Astrocyte (in vitro differentiated cells and primary cell): ENCODE measurements at regions not wholly inside any gene's neighbourhood (a gene's known extent, or its start where the extent isn't known, plus 50 kb on each side); places are given as distances from the start of the nearest gene placed in this dataset.

Experiments used
- DNase-seq: peaks from one replicate; pipeline ENCODE4 v3.0.0-alpha.2; 2010; ENCODE audit warnings: low read depth
- FAIRE-seq: peaks from 2 replicates; lab custom pipeline; 2011; peaks lifted over from hg19 to GRCh38; lab: Jason Lieb, UNC
- H2AFZ ChIP-seq: 2 replicates; pipeline ENCODE4 v1.6.0; 2012; ENCODE audit warnings: low read depth, low read length, inconsistent platforms
- H3K27ac ChIP-seq: 2 replicates; pipeline ENCODE4 v1.5.1; 2011; ENCODE audit warnings: low read depth, low read length, inconsistent platforms
- H3K27me3 ChIP-seq: 2 replicates; pipeline ENCODE4 v1.6.0; 2011; ENCODE audit warnings: low read length, inconsistent platforms; ENCODE audit not compliant: insufficient read depth
- H3K36me3 ChIP-seq: 2 replicates; pipeline ENCODE4 v1.5.1; 2011; ENCODE audit warnings: low read length, inconsistent platforms; ENCODE audit not compliant: insufficient read depth
- H3K4me1 ChIP-seq: 2 replicates; pipeline ENCODE4 v1.5.1; 2011; ENCODE audit warnings: low read length, inconsistent platforms; ENCODE audit not compliant: insufficient read depth
- H3K4me2 ChIP-seq: 2 replicates; pipeline ENCODE4 v1.6.0; 2012; ENCODE audit warnings: low read length, inconsistent platforms
- H3K4me3 ChIP-seq: 2 replicates; pipeline ENCODE4 v1.5.1; 2011; ENCODE audit warnings: low read depth, mild to moderate bottlenecking, low read length, inconsistent platforms; ENCODE audit not compliant: insufficient read depth
- H3K79me2 ChIP-seq: 2 replicates; pipeline ENCODE4 v1.6.0; 2012; ENCODE audit warnings: mild to moderate bottlenecking, low read length, inconsistent platforms; ENCODE audit not compliant: insufficient read depth
- H3K9ac ChIP-seq: 2 replicates; pipeline ENCODE4 v1.6.0; 2012; ENCODE audit warnings: mild to moderate bottlenecking, low read length, inconsistent platforms
- H3K9me3 ChIP-seq: 2 replicates; pipeline ENCODE4 v1.5.1; 2012; ENCODE audit warnings: low read depth, mild to moderate bottlenecking, low read length, inconsistent platforms; ENCODE audit not compliant: insufficient read depth
- H4K20me1 ChIP-seq: 2 replicates; pipeline ENCODE4 v1.6.0; 2012; ENCODE audit warnings: low read length, inconsistent platforms; ENCODE audit not compliant: insufficient read depth
- H3K27ac Mint-ChIP-seq: one replicate; pipeline ENCODE4 v1.8.0; 2021; ENCODE audit warnings: mild to moderate bottlenecking, mixed read lengths; ENCODE audit not compliant: unreplicated experiment
- H3K27me3 Mint-ChIP-seq: one replicate; pipeline ENCODE4 v1.8.0; 2021; ENCODE audit warnings: low read depth, mixed read lengths; ENCODE audit not compliant: unreplicated experiment
- H3K36me3 Mint-ChIP-seq: one replicate; pipeline ENCODE4 v1.8.0; 2021; ENCODE audit warnings: low read depth, mixed read lengths; ENCODE audit not compliant: unreplicated experiment
- H3K4me1 Mint-ChIP-seq: one replicate; pipeline ENCODE4 v1.8.0; 2021; ENCODE audit warnings: low read depth, mixed read lengths; ENCODE audit not compliant: unreplicated experiment
- H3K4me3 Mint-ChIP-seq: one replicate; pipeline ENCODE4 v1.8.0; 2021; ENCODE audit warnings: mild to moderate bottlenecking, moderate library complexity, mixed read lengths; ENCODE audit not compliant: unreplicated experiment
- H3K9me3 Mint-ChIP-seq: one replicate; pipeline ENCODE4 v1.8.0; 2021; ENCODE audit warnings: mild to moderate bottlenecking, mixed read lengths; ENCODE audit not compliant: unreplicated experiment
- CTCF ChIP-seq: IDR thresholded peaks from 2 replicates; pipeline ENCODE4 v1.5.1; 2011; ENCODE audit warnings: low read depth, mild to moderate bottlenecking, inconsistent platforms, low read length, moderate library complexity; ENCODE audit not compliant: insufficient read depth
- EZH2 ChIP-seq: IDR thresholded peaks from 2 replicates; pipeline ENCODE4 v1.6.1; 2012; ENCODE audit warnings: mild to moderate bottlenecking, low read length, inconsistent platforms; ENCODE audit not compliant: insufficient read depth

GRCh38 chr2:163456953-163457743 is 278.7 kb downstream of the FIGN start:
- H3K36me3 Mint-ChIP-seq = no peaks in the 10 kb centered on the region
- Histone ChIP-seq H3K79me2 (no peaks in the 10 kb centered on the region), H4K20me1 (no peaks in the 10 kb centered on the region), H3K9me3 (no peaks in the 10 kb centered on the region), H3K36me3 (no peaks in the 10 kb centered on the region), H3K9ac (no peak overlapping the region), H3K4me3 (no peak overlapping the region), H3K4me2 (no peak overlapping the region), H3K4me1 (no peaks in the 10 kb centered on the region), H3K27me3 (no peaks in the 10 kb centered on the region), H2AFZ (no peak overlapping the region), H3K27ac (no peak overlapping the region)
- no peaks in the 10 kb centered on the region for H3K9me3 Mint-ChIP-seq
- no peaks in the 10 kb centered on the region for H3K27me3 Mint-ChIP-seq
- H3K4me1 Mint-ChIP-seq = peaks cover 4% of the 10 kb centered on the region
- DNase-seq = no peak
- no peak overlapping the region for H3K27ac Mint-ChIP-seq
- no peak overlapping the region for H3K4me3 Mint-ChIP-seq
- TF ChIP-seq CTCF (no peak), EZH2 (no peak)
- no peak for FAIRE-seq

GRCh38 chr2:163455815-163456214 is 280.0 kb downstream of the FIGN start:
- Mint-ChIP-seq H3K27me3 (no peaks in the 10 kb centered on the region), H3K9me3 (no peaks in the 10 kb centered on the region), H3K27ac (no peak overlapping the region), H3K36me3 (no peaks in the 10 kb centered on the region), H3K4me1 (peaks cover 4% of the 10 kb centered on the region), H3K4me3 (no peak overlapping the region)
- Histone ChIP-seq H2AFZ (no peak overlapping the region), H3K27ac (no peak overlapping the region), H3K27me3 (no peaks in the 10 kb centered on the region), H3K4me3 (no peak overlapping the region), H3K9me3 (no peaks in the 10 kb centered on the region), H3K9ac (no peak overlapping the region), H3K36me3 (no peaks in the 10 kb centered on the region), H3K79me2 (no peaks in the 10 kb centered on the region), H3K4me2 (no peak overlapping the region), H4K20me1 (no peaks in the 10 kb centered on the region), H3K4me1 (no peaks in the 10 kb centered on the region)
- no peak for DNase-seq
- no peak for FAIRE-seq
- TF ChIP-seq CTCF (no peak), EZH2 (no peak)

GRCh38 chr2:163453920-163454319 is 281.9 kb downstream of the FIGN start:
- TF ChIP-seq EZH2 = no peak
- no peak for TF ChIP-seq CTCF
- Mint-ChIP-seq H3K27me3 (no peaks in the 10 kb centered on the region), H3K27ac (no peak overlapping the region), H3K4me1 (peaks cover 4% of the 10 kb centered on the region), H3K4me3 (no peak overlapping the region), H3K36me3 (no peaks in the 10 kb centered on the region), H3K9me3 (no peaks in the 10 kb centered on the region)
- Histone ChIP-seq H3K27ac (no peak overlapping the region), H3K4me3 (no peak overlapping the region), H3K4me2 (no peak overlapping the region), H3K9me3 (no peaks in the 10 kb centered on the region), H3K36me3 (no peaks in the 10 kb centered on the region), H3K79me2 (no peaks in the 10 kb centered on the region), H3K4me1 (no peaks in the 10 kb centered on the region), H2AFZ (no peak overlapping the region), H4K20me1 (no peaks in the 10 kb centered on the region), H3K27me3 (no peaks in the 10 kb centered on the region), H3K9ac (no peak overlapping the region)
- no peak for FAIRE-seq
- DNase-seq = peak; percentile 66
